Mesothelial cell of epicardium (in vitro differentiated cells): ENCODE measurements at regions not wholly inside any gene's neighbourhood (a gene's known extent, or its start where the extent isn't known, plus 50 kb on each side); places are given as distances from the start of the nearest gene placed in this dataset.

ENCODE experiments used
- DNase-seq, 2 experiments: peaks; one replicate each; pipeline ENCODE4 v3.0.0; 2021; ENCODE audit warnings: low spot score in 2 of 2; ENCODE audit not compliant: unreplicated experiment in 2 of 2
- H3K27ac Mint-ChIP-seq: 2 replicates; pipeline ENCODE4 v1.8.0; 2021; ENCODE audit warnings: mixed read lengths
- H3K27me3 Mint-ChIP-seq: 2 replicates; pipeline ENCODE4 v1.8.0; 2021; ENCODE audit warnings: low read depth, mixed read lengths
- H3K36me3 Mint-ChIP-seq: 2 replicates; pipeline ENCODE4 v1.8.0; 2021; ENCODE audit warnings: mixed read lengths
- H3K4me1 Mint-ChIP-seq: 2 replicates; pipeline ENCODE4 v1.8.0; 2021; ENCODE audit warnings: mixed read lengths
- H3K4me3 Mint-ChIP-seq: 2 replicates; pipeline ENCODE4 v1.8.0; 2021; ENCODE audit warnings: mild to moderate bottlenecking, moderate library complexity, mixed read lengths
- H3K9me3 Mint-ChIP-seq: 2 replicates; pipeline ENCODE4 v1.8.0; 2021; ENCODE audit warnings: mixed read lengths
- TF ChIP-seq, protein P1 (sequence below): fragments of 200-600 bp; sonication (generic); IDR thresholded peaks from one replicate; pipeline ENCODE4 v1.5.0; 2021; ENCODE audit warnings: antibody characterized with exemption; ENCODE audit not compliant: unreplicated experiment

GRCh38 chr6:140816681-140817080 is 1316.0 kb upstream of the GJE1 start:
- TF ChIP-seq, protein P1, sequence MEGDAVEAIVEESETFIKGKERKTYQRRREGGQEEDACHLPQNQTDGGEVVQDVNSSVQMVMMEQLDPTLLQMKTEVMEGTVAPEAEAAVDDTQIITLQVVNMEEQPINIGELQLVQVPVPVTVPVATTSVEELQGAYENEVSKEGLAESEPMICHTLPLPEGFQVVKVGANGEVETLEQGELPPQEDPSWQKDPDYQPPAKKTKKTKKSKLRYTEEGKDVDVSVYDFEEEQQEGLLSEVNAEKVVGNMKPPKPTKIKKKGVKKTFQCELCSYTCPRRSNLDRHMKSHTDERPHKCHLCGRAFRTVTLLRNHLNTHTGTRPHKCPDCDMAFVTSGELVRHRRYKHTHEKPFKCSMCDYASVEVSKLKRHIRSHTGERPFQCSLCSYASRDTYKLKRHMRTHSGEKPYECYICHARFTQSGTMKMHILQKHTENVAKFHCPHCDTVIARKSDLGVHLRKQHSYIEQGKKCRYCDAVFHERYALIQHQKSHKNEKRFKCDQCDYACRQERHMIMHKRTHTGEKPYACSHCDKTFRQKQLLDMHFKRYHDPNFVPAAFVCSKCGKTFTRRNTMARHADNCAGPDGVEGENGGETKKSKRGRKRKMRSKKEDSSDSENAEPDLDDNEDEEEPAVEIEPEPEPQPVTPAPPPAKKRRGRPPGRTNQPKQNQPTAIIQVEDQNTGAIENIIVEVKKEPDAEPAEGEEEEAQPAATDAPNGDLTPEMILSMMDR = no peak
- no peak overlapping the region for H3K4me3 Mint-ChIP-seq
- peaks cover 3% of the 10 kb centered on the region for H3K36me3 Mint-ChIP-seq
- peaks cover 18% of the 10 kb centered on the region for H3K4me1 Mint-ChIP-seq
- no peak overlapping the region for H3K27ac Mint-ChIP-seq
- H3K9me3 Mint-ChIP-seq = peaks cover 15% of the 10 kb centered on the region
- no peak for DNase-seq
- H3K27me3 Mint-ChIP-seq = no peaks in the 10 kb centered on the region

DNA sequence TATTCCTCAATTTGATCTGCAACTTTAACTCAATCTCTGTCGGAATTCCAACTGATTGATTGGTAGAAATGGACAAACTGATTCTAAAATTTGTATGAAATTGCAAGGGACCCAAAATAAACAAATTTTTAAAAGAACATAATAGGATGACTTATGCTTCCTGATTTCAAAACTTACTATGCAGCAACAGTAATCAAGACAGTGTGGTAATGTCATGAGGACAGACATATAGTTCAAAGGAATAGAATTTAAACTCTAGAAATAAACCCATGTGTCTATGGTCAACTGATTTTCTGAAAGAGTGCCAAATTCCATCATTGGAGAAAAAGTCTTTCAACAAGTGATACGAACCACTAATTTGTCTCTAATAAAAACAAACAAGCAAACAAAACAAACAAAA is 1320.1 kb upstream of the GJE1 start:
- Mint-ChIP-seq H3K27me3 (no peaks in the 10 kb centered on the region), H3K36me3 (peaks cover 3% of the 10 kb centered on the region), H3K4me3 (no peak overlapping the region), H3K27ac (no peak overlapping the region), H3K9me3 (peaks cover 32% of the 10 kb centered on the region), H3K4me1 (peaks cover 18% of the 10 kb centered on the region)
- no peak for DNase-seq
- TF ChIP-seq, protein P1 = no peak

- Mint-ChIP-seq H3K27ac (no peak overlapping the region), H3K9me3 (peaks cover 33% of the 10 kb centered on the region), H3K27me3 (no peaks in the 10 kb centered on the region), H3K36me3 (peaks cover 3% of the 10 kb centered on the region), H3K4me1 (peaks cover 8% of the 10 kb centered on the region), H3K4me3 (no peak overlapping the region)
- TF ChIP-seq, protein P1 = no peak
- no peak for DNase-seq
These were observed 1321.1 kb upstream of the GJE1 start for GRCh38 chr6:140811642-140812041.

DNA sequence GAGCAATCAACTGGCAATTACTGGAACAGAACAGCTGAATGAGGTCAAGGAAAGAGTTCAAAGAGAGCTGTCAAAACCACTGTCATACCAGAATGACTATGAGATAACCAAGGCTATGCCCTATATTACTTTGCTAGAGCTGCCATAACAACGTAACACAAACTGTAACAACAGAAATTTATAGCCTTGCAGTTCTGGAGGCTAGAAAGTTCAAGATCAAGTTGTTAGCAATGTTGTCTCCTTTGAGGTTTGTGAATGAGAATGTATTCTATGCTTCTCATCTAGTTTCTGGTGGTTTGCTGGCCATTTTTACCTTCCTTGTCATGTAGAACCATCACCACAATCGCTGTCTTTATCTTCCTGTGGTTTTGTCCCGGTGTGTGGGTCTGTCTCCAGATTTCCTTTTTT is 1323.0 kb upstream of the GJE1 start:
- no peaks in the 10 kb centered on the region for H3K4me1 Mint-ChIP-seq
- DNase-seq = no peak
- H3K4me3 Mint-ChIP-seq = no peak overlapping the region
- TF ChIP-seq, protein P1 = no peak
- H3K9me3 Mint-ChIP-seq = peaks cover 36% of the 10 kb centered on the region
- H3K27ac Mint-ChIP-seq = no peak overlapping the region
- peaks cover 4% of the 10 kb centered on the region for H3K36me3 Mint-ChIP-seq
- no peaks in the 10 kb centered on the region for H3K27me3 Mint-ChIP-seq

GRCh38 chr6:140806431-140806830 is 1326.3 kb upstream of the GJE1 start:
- peaks cover 21% of the 10 kb centered on the region for H3K9me3 Mint-ChIP-seq
- H3K4me1 Mint-ChIP-seq = peaks cover 9% of the 10 kb centered on the region
- no peaks in the 10 kb centered on the region for H3K27me3 Mint-ChIP-seq
- H3K27ac Mint-ChIP-seq = no peak overlapping the region
- DNase-seq = no peak
- H3K4me3 Mint-ChIP-seq = no peak overlapping the region
- TF ChIP-seq, protein P1 = no peak
- peaks cover 2% of the 10 kb centered on the region for H3K36me3 Mint-ChIP-seq

DNA sequence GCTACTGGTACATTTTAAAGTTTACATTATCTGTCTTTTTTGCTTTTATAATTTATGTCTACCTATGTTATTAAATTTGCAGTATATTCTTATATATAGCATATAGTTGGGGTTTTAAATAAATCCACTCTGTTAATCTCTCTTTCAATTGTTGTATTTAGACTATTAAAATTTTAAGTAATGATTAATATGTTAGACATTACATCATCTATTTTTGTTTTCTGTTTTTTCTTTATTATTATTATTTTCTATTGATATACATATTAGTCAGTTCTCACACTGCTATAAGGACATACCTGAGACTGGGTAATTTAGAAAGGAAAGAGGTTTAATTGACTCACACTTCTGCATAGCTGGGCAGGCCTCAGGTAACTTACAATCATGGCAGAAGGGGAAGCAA is 1338.2 kb upstream of the GJE1 start:
- Mint-ChIP-seq H3K9me3 (peaks cover 25% of the 10 kb centered on the region), H3K4me1 (no peaks in the 10 kb centered on the region), H3K27me3 (no peaks in the 10 kb centered on the region), H3K27ac (no peak overlapping the region), H3K4me3 (no peak overlapping the region), H3K36me3 (no peaks in the 10 kb centered on the region)
- no peak for DNase-seq
- TF ChIP-seq, protein P1 = no peak
